ENCODE measurements at regions not wholly inside any gene's neighbourhood (a gene's known extent, or its start where the extent isn't known, plus 50 kb on each side); places are given as distances from the start of the nearest gene placed in this dataset.

GRCh38 chr14:49319810-49320209 lies 266.4 kb downstream of the RPS29 start:
- TF ChIP-seq CTCF (IDR thresholded peaks at IDR 0.05) = no peak
- TF ChIP-seq EZH2 (IDR thresholded peaks at IDR 0.05) = no peak
- TF ChIP-seq EZH2phosphoT487 (IDR thresholded peaks at IDR 0.05) = no peak

All from neural progenitor cell (in vitro differentiated cells).